ENCODE measurements at regions not wholly inside any gene's neighbourhood (a gene's known extent, or its start where the extent isn't known, plus 50 kb on each side); places are given as distances from the start of the nearest gene placed in this dataset.

GRCh38 chr11:90738799-90739198 is 516.0 kb upstream of the CHORDC1 start:
- no peak overlapping the region for H3K4me3 ChIP-seq
- no peaks in the 10 kb centered on the region for H3K27me3 ChIP-seq
- no peaks in the 10 kb centered on the region for H3K36me3 ChIP-seq
- H3K4me1 ChIP-seq (ENCODE audit: insufficient read depth), result no peaks in the 10 kb centered on the region
- intact Hi-C loops (cut with DNase I), result no loop called here
- no peaks in the 10 kb centered on the region for H3K9me3 ChIP-seq
- 89 to 90% (median 89%) methylated on average over 1 of the region's 1 CpG for WGBS, 3 donors
- no peak overlapping the region for H3K27ac ChIP-seq
- DNase-seq, result no peak
- TF ChIP-seq CTCF (IDR thresholded peaks at IDR 0.05) (no peak), EP300 (IDR thresholded peaks at IDR 0.05) (no peak), POLR2A (IDR thresholded peaks at IDR 0.05) (no peak)

GRCh38 chr11:90737444-90738050 is 514.7 kb upstream of the CHORDC1 start:
- no peaks in the 10 kb centered on the region for H3K36me3 ChIP-seq
- H3K4me3 ChIP-seq, result no peak overlapping the region
- no peaks in the 10 kb centered on the region for H3K9me3 ChIP-seq
- no peak overlapping the region for H3K27ac ChIP-seq
- no peak for TF ChIP-seq POLR2A (IDR thresholded peaks at IDR 0.05)
- TF ChIP-seq EP300 (IDR thresholded peaks at IDR 0.05), result no peak
- TF ChIP-seq CTCF (IDR thresholded peaks at IDR 0.05), result no peak
- no peak for DNase-seq
- intact Hi-C loops (cut with DNase I), result no loop called here
- WGBS, 3 donors, result 9 to 12% (median 10%) methylated on average over 1 of the region's 1 CpG
- no peaks in the 10 kb centered on the region for H3K27me3 ChIP-seq
- H3K4me1 ChIP-seq (ENCODE audit: insufficient read depth), result no peaks in the 10 kb centered on the region

- intact Hi-C loops (cut with DNase I), result no loop called here
Measured at GRCh38 chr11:90732486-90732885, 509.6 kb upstream of the CHORDC1 start.

GRCh38 chr11:90723475-90723874 is 500.6 kb upstream of the CHORDC1 start:
- Histone ChIP-seq H3K27me3 (no peaks in the 10 kb centered on the region), H3K27ac (no peak overlapping the region), H3K36me3 (no peaks in the 10 kb centered on the region), H3K4me3 (no peak overlapping the region), H3K9me3 (no peaks in the 10 kb centered on the region), H3K4me1 (ENCODE audit: insufficient read depth) (no peaks in the 10 kb centered on the region)
- WGBS, 3 donors, result 91 to 96% (median 94%) methylated on average over 3 of the region's 3 CpGs
- DNase-seq, result no peak
- TF ChIP-seq POLR2A (IDR thresholded peaks at IDR 0.05) (no peak), EP300 (IDR thresholded peaks at IDR 0.05) (no peak)
- intact Hi-C loops (cut with DNase I), result no loop called here

More at GRCh38 chr11:90732486-90732885, 509.6 kb upstream of the CHORDC1 start:
- Histone ChIP-seq H3K4me1 (ENCODE audit: insufficient read depth) (no peaks in the 10 kb centered on the region), H3K27ac (no peak overlapping the region), H3K27me3 (no peaks in the 10 kb centered on the region), H3K4me3 (no peak overlapping the region), H3K9me3 (no peaks in the 10 kb centered on the region), H3K36me3 (no peaks in the 10 kb centered on the region)
- DNase-seq, result no peak
- TF ChIP-seq EP300 (IDR thresholded peaks at IDR 0.05) (no peak), CTCF (IDR thresholded peaks at IDR 0.05) (no peak), POLR2A (IDR thresholded peaks at IDR 0.05) (no peak)
- WGBS, 3 donors, result 84 to 90% (median 84%) methylated on average over 2 of the region's 2 CpGs

GRCh38 chr11:90722552-90723190 is 499.8 kb upstream of the CHORDC1 start:
- Histone ChIP-seq H3K36me3 (no peaks in the 10 kb centered on the region), H3K4me3 (no peak overlapping the region), H3K27ac (no peak overlapping the region), H3K27me3 (no peaks in the 10 kb centered on the region), H3K9me3 (no peaks in the 10 kb centered on the region), H3K4me1 (ENCODE audit: insufficient read depth) (no peaks in the 10 kb centered on the region)
- 78 to 83% (median 83%) methylated on average over 3 of the region's 3 CpGs for WGBS, 3 donors
- no peak for DNase-seq
- TF ChIP-seq EP300 (IDR thresholded peaks at IDR 0.05) (no peak), CTCF (IDR thresholded peaks at IDR 0.05) (no peak), POLR2A (IDR thresholded peaks at IDR 0.05) (no peak)
- intact Hi-C loops (cut with DNase I), result no loop called here

All from ovary (tissue), 7 donors.